Adrenal gland (tissue), 9 donors: ENCODE measurements at regions not wholly inside any gene's neighbourhood (a gene's known extent, or its start where the extent isn't known, plus 50 kb on each side); places are given as distances from the start of the nearest gene placed in this dataset.

Source experiments
- DNase-seq, 7 donors: peaks; one replicate each; pipeline ENCODE4 v3.0.0-alpha.2; 2019 to 2020
- H3K27ac ChIP-seq, 5 donors: fragments of 200-600 bp; sonication (generic) in 4 of 5; 1 replicate in 3 of 5; 2 replicates in 2 of 5; pipeline versions ENCODE4 v1.5.1 to v1.8.0; 2016 to 2020; ENCODE audit warnings: mild to moderate bottlenecking in 1 of 5
- H3K27me3 ChIP-seq: fragments of 200-600 bp; 2 replicates; pipeline ENCODE4 v1.8.0; 2021
- H3K36me3 ChIP-seq, 2 donors: fragments of 200-600 bp; replicated peaks in 1 of 2; 1 replicate in 1 of 2; 2 replicates in 1 of 2; pipeline versions ENCODE4 v1.5.1 to v1.8.0; 2018 to 2022
- H3K4me1 ChIP-seq, 2 donors: fragments of 200-600 bp; replicated peaks in 1 of 2; 1 replicate in 1 of 2; 2 replicates in 1 of 2; pipeline versions ENCODE4 v1.5.1 to v1.8.0; 2018 to 2021
- H3K4me3 ChIP-seq, 4 donors: fragments of 200-600 bp; sonication (generic) in 3 of 4; one replicate each; pipeline ENCODE4 v1.5.1; 2016 to 2018
- H3K9me3 ChIP-seq, 3 donors: fragments of 200-600 bp; sonication (generic) in 1 of 3; replicated peaks in 1 of 3; 1 replicate in 2 of 3; 2 replicates in 1 of 3; pipeline versions ENCODE4 v1.5.1 to v1.8.0; 2016 to 2021
- POLR2A ChIP-seq, 2 donors: fragments of 450-650 bp; IDR thresholded peaks; one replicate each; pipeline ENCODE4 v1.6.1; 2017; ENCODE audit warnings: antibody characterized with exemption in 2 of 2, mild to moderate bottlenecking in 2 of 2, moderate library complexity in 1 of 2
- WGBS, 4 donors: extraction: QIAGEN DNeasy Blood & Tissue Kit in 2 of 4; methylation state at CpG; one replicate each; pipeline versions ENCODE4 v1.1.5 to v1.1.7; 2013 to 2017; 5-methylcytosine and 5-hydroxymethylcytosine counted together
- intact Hi-C, 2 donors: fragments of 100-400 bp; cut with DNase I; formaldehyde crosslinking; loops; one replicate each; pipeline versions ENCODE4 v1.14.1 to v1.15.0; 2022 to 2023
- TF ChIP-seq, protein P1 (sequence below), 6 experiments: fragments of 450-650 bp in 4 of 6; fragments of 200-600 bp in 2 of 6; sonication (generic) in 1 of 6; IDR thresholded peaks; 1 replicate in 5 of 6; 2 replicates in 1 of 6; pipeline versions ENCODE4 v1.5.1 to v1.8.0; 2016 to 2021; ENCODE audit warnings: antibody characterized with exemption in 6 of 6, mild to moderate bottlenecking in 2 of 6, moderate library complexity in 1 of 6
- donor health status: healthy with polysubstance abuse.
- donor health status: Bipolar disorder and iron deficiency.
- donor health status: DM: yes; HTN: yes; CAD: no.
- donor health status: DM: no; HTN: no; CAD: no.
- donor health status: DM: no; HTN: no; CAD: no.

DNA sequence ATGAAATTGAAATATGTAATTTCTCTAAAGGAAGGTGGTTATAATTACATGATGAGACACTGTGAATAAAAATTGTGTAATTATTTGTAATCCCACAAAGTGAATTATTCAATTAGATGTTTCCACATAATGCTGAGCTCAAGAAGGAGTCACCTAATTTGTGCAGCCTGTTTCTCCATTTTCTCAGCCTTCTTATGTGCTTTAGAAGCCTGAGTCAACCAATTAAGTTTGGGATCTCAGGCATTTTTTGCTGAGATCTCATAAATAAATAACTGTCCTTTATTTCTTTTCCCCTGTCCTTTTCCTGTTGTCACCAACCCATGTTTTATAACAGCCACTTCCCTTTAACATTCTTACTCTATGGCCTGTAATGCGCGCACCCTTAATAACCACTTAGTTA is 506.5 kb upstream of the SEMA3D start:
- no peak for DNase-seq
- H3K4me3 ChIP-seq: no peak overlapping the region
- H3K36me3 ChIP-seq: no peaks in the 10 kb centered on the region
- H3K27ac ChIP-seq: no peak overlapping the region
- H3K9me3 ChIP-seq: no peaks in the 10 kb centered on the region
- no peaks in the 10 kb centered on the region for H3K4me1 ChIP-seq
- no peaks in the 10 kb centered on the region for H3K27me3 ChIP-seq
- intact Hi-C loops: no loop called here
- WGBS, 4 donors: 88 to 97% (median 91%) methylated on average over 2 of the region's 2 CpGs
- no peak for TF ChIP-seq POLR2A (IDR thresholded peaks at IDR 0.05)
- TF ChIP-seq, protein P1, sequence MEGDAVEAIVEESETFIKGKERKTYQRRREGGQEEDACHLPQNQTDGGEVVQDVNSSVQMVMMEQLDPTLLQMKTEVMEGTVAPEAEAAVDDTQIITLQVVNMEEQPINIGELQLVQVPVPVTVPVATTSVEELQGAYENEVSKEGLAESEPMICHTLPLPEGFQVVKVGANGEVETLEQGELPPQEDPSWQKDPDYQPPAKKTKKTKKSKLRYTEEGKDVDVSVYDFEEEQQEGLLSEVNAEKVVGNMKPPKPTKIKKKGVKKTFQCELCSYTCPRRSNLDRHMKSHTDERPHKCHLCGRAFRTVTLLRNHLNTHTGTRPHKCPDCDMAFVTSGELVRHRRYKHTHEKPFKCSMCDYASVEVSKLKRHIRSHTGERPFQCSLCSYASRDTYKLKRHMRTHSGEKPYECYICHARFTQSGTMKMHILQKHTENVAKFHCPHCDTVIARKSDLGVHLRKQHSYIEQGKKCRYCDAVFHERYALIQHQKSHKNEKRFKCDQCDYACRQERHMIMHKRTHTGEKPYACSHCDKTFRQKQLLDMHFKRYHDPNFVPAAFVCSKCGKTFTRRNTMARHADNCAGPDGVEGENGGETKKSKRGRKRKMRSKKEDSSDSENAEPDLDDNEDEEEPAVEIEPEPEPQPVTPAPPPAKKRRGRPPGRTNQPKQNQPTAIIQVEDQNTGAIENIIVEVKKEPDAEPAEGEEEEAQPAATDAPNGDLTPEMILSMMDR (IDR thresholded peaks at IDR 0.05): no peak

DNA sequence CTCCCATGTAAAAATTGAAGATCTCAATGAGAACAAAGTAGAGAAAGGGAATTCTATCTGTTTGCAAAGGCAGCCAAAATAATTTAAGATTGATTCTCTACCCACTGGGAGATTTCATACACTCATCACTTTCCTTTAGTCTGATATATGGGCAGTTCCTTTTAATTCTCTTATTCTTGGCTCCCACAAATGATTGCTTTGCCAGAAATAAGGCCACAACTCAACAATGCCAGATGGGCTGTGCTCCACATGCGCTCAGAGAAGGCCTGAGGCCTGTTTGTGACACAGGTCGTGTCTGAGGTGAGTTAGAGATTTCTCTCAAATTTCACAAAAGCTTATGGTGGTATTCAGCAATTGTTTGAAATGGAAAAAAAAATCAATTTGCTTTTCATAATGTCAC is 501.9 kb upstream of the SEMA3D start:
- Histone ChIP-seq H3K9me3 (no peaks in the 10 kb centered on the region), H3K36me3 (no peaks in the 10 kb centered on the region), H3K4me1 (no peaks in the 10 kb centered on the region), H3K4me3 (no peak overlapping the region), H3K27ac (no peak overlapping the region), H3K27me3 (no peaks in the 10 kb centered on the region)
- 64 to 77% (median 69%) methylated on average over 2 of the region's 2 CpGs for WGBS, 4 donors
- DNase-seq: no peak
- TF ChIP-seq, protein P1 (IDR thresholded peaks at IDR 0.05): no peak
- no peak for TF ChIP-seq POLR2A (IDR thresholded peaks at IDR 0.05)
- intact Hi-C loops: no loop called here

DNA sequence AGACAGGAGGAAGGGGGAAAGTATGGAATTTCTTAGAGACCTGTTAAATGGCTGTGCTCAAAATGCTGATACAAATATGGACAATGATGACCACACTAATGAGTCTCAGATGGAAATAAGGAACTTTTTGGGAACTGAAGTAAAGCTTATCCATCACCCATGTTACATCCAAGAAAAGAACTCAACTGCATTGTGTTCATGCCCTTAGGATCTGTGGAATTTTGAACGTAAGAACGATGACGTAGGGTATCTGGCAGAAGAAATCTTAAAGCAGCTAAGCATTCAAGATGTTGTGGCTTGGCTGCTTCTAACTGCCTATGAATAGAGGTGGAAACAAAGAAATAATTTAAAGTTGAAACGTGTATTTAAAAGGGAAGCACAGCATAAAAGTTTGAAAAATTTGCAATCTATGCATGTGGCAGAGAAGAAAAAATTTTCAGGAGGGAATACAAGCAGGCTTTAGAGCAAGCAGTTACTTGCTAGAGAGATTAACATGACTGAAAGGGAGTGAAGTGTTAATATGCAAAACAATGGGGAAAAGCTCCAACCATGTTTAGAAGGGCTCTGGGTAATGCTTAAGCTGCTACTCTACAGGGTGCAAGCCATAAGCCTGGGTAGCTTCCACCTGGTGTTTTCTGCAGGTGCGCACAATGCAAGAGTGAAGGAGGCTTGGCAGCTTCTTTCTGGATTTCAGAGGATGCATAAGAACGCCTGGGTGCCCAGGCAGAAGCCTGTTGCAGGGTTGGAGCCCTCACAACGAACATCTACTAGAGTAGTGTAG is 499.7 kb upstream of the SEMA3D start:
- intact Hi-C loops: no loop called here
- Histone ChIP-seq H3K36me3 (no peaks in the 10 kb centered on the region), H3K9me3 (no peaks in the 10 kb centered on the region), H3K4me3 (no peak overlapping the region), H3K27me3 (no peaks in the 10 kb centered on the region), H3K27ac (no peak overlapping the region), H3K4me1 (no peaks in the 10 kb centered on the region)
- no peak for TF ChIP-seq POLR2A (IDR thresholded peaks at IDR 0.05)
- TF ChIP-seq, protein P1 (IDR thresholded peaks at IDR 0.05): no peak
- no peak for DNase-seq
- 87 to 92% (median 91%) methylated on average over 7 of the region's 7 CpGs for WGBS, 4 donors

DNA sequence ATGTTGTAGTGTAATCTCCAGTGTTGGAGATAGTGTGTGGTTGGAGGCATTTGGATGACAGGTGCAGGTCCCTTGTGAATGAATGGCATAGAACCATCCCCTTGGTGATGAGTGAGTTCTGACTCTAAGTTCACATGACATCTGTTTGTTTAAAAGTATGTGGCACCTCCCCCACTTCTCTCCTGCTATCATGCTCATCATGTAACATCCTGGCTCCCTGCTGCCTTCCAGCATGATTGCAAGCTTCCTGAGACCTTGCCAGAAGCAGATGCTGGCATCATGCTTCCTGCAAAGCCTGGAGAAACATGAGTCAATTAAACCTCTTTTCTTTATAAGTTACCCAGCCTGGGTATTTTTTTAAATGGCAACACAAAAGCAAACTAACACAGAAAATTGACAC is 499.0 kb upstream of the SEMA3D start:
- no peak for DNase-seq
- H3K9me3 ChIP-seq: no peaks in the 10 kb centered on the region
- intact Hi-C loops: no loop called here

More for the DNA sequence above, 499.0 kb upstream of the SEMA3D start:
- TF ChIP-seq POLR2A (IDR thresholded peaks at IDR 0.05): no peak
- TF ChIP-seq, protein P1 (IDR thresholded peaks at IDR 0.05): no peak
- Histone ChIP-seq H3K36me3 (no peaks in the 10 kb centered on the region), H3K27me3 (no peaks in the 10 kb centered on the region), H3K4me1 (no peaks in the 10 kb centered on the region), H3K27ac (no peak overlapping the region), H3K4me3 (no peak overlapping the region)
